A549 (cell line): ENCODE measurements at regions not wholly inside any gene's neighbourhood (a gene's known extent, or its start where the extent isn't known, plus 50 kb on each side); places are given as distances from the start of the nearest gene placed in this dataset.

Experiments
- CEBPB ChIP-seq, 2 experiments: fragments of >200 bp in 1 of 2; sonication (Bioruptor Twin) in 1 of 2; formaldehyde crosslinking in 1 of 2; IDR thresholded peaks; 2 replicates each; pipeline ENCODE4 v1.6.1; 2012 to 2016
- CTCF ChIP-seq: fragments of >200 bp; sonication (Bioruptor Twin); formaldehyde crosslinking; IDR thresholded peaks from 3 replicates; pipeline ENCODE4 v1.5.1; 2016
- EP300 ChIP-seq, 2 experiments: fragments of >200 bp; sonication (Bioruptor Twin); formaldehyde crosslinking; IDR thresholded peaks; 2 replicates in 1 of 2; 3 replicates in 1 of 2; pipeline ENCODE4 v1.6.1; 2016 to 2017
- JUN ChIP-seq, 2 experiments: fragments of >200 bp; sonication (Bioruptor Twin); formaldehyde crosslinking; IDR thresholded peaks; 2 replicates in 1 of 2; 3 replicates in 1 of 2; pipeline ENCODE4 v1.6.1; 2016 to 2017
- MYC ChIP-seq: IDR thresholded peaks from 2 replicates; pipeline ENCODE4 v1.6.1; 2012; ENCODE audit warnings: mild to moderate bottlenecking, inconsistent platforms, low read length, improper control_type of control experiment, borderline replicate concordance
- POLR2A ChIP-seq: IDR thresholded peaks from 2 replicates; pipeline ENCODE4 v1.6.1; 2012; ENCODE audit warnings: mild to moderate bottlenecking, low read length
- REST ChIP-seq: fragments of 200-600 bp; sonication (generic); IDR thresholded peaks from 2 replicates; pipeline ENCODE4 v1.6.1; 2016; ENCODE audit warnings: antibody characterized with exemption, mild to moderate bottlenecking, moderate library complexity
- RFX5 ChIP-seq: fragments of 450-650 bp; IDR thresholded peaks from 2 replicates; pipeline ENCODE4 v1.7.1; 2014; ENCODE audit warnings: antibody characterized with exemption, mild to moderate bottlenecking, moderate library complexity
- USF2 ChIP-seq: fragments of 450-650 bp; IDR thresholded peaks from 2 replicates; pipeline ENCODE4 v1.6.1; 2014; ENCODE audit warnings: antibody characterized with exemption

DNA sequence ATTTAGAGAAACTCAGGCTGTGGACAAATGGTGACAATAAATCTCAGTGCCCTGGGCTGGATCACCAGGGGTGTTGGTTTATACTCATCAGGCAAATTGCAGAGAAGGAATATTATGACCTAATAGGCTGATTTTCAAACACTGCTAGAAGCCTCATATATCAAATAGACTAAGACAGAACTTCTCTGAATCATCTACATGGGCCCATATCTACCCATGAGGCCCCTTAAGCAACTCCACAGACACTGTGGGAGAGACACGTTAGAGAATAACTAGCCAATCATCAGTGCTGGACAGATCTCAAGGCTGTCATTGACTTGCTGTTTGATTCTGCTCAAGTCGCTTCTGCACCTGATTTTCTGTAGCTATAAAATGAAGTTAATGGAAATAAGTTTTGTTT is 545.8 kb downstream of the SOX6 start:
- no peak for TF ChIP-seq EP300 (IDR thresholded peaks at IDR 0.05)
- TF ChIP-seq CTCF = no peak
- no peak for TF ChIP-seq REST
- no peak for TF ChIP-seq JUN (IDR thresholded peaks at IDR 0.05)
- no peak for TF ChIP-seq CEBPB (IDR thresholded peaks at IDR 0.05)
- TF ChIP-seq USF2 = no peak
- no peak for TF ChIP-seq MYC
- TF ChIP-seq RFX5 = no peak
- no peak for TF ChIP-seq POLR2A
